GM13976 (cell line): ENCODE measurements at regions not wholly inside any gene's neighbourhood (a gene's known extent, or its start where the extent isn't known, plus 50 kb on each side); places are given as distances from the start of the nearest gene placed in this dataset.

ENCODE experiments used
- DNase-seq: peaks from one replicate; pipeline ENCODE4 v3.0.0; 2012; ENCODE audit warnings: low spot score
- CTCF ChIP-seq: IDR thresholded peaks from 2 replicates; pipeline ENCODE4 v1.5.1; 2012; ENCODE audit warnings: borderline replicate concordance, mild to moderate bottlenecking; ENCODE audit not compliant: insufficient read depth; ENCODE audit errors: extremely low read depth, missing control alignments, control extremely low read depth
- in situ Hi-C: fragments of 300-500 bp; cut with MboI; formaldehyde crosslinking; loops from one replicate; pipeline ENCODE4 v1.12.0; 2022; ENCODE audit warnings: low sequenced_read_pairs, mixed read lengths, inconsistent platforms; ENCODE audit not compliant: unreplicated experiment

- in situ Hi-C loops: no loop called here
- no peak for DNase-seq
Measured at GRCh38 chr13:37954191-37954590, 84.6 kb upstream of the TRPC4 start.

GRCh38 chr13:37953696-37954095 lies 84.1 kb upstream of the TRPC4 start:
- DNase-seq: no peak
- no peak for TF ChIP-seq CTCF
- in situ Hi-C loops: no loop called here

More at GRCh38 chr13:37954191-37954590, 84.6 kb upstream of the TRPC4 start:
- no peak for TF ChIP-seq CTCF

DNA sequence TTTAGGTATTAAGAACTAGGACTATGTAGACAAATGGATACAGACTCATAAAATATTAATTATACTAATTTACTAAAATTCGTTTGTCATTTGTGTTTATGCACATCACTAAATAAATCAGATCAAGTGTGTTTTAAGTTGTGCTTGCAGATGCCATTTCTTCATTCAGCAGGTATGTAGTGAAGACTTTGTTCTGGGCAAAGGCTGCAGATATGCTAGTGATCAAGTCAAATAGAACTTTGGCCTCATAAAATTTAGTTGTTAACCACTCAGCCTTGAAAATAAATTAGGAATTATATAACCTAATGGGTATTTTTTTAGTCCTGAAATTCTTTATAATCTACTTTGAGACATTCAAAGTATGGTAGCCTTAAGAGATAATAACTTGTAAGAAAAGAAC lies 80.4 kb upstream of the TRPC4 start:
- in situ Hi-C loops: no loop called here
- DNase-seq: no peak
- no peak for TF ChIP-seq CTCF

DNA sequence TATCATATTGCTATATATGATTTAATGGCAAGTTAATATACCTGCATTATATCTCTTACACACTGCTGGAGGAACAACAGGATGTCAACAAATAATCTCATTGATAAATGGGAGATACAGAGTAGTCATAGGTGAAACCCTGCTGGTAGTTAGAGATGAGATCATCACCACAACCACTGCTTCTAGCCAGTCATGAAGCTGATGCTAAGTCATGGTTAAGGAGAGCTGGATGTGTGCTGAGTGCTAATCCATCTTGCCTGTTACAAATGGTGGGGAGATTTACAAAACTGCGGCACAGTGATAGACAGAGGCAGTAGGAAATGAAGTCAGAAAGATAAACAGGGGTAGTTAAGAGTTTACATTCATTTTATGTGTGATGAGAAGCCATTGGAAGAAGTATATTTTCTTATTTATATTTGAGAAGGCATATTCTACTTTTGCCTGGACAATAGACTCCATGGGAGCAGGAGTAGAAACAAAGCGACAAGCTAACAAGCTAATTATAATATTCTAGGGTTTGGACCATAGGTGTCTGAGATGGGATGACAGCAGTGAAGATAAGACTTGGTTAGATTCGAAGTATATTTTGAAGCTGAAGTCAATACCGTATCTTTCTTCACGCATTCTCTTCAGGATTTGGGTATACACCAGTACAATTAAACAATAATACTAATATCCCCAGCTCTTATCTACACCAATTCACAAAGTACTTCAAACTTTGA lies 78.0 kb upstream of the TRPC4 start:
- in situ Hi-C loops: no loop called here
- DNase-seq: no peak
- TF ChIP-seq CTCF: no peak

DNA sequence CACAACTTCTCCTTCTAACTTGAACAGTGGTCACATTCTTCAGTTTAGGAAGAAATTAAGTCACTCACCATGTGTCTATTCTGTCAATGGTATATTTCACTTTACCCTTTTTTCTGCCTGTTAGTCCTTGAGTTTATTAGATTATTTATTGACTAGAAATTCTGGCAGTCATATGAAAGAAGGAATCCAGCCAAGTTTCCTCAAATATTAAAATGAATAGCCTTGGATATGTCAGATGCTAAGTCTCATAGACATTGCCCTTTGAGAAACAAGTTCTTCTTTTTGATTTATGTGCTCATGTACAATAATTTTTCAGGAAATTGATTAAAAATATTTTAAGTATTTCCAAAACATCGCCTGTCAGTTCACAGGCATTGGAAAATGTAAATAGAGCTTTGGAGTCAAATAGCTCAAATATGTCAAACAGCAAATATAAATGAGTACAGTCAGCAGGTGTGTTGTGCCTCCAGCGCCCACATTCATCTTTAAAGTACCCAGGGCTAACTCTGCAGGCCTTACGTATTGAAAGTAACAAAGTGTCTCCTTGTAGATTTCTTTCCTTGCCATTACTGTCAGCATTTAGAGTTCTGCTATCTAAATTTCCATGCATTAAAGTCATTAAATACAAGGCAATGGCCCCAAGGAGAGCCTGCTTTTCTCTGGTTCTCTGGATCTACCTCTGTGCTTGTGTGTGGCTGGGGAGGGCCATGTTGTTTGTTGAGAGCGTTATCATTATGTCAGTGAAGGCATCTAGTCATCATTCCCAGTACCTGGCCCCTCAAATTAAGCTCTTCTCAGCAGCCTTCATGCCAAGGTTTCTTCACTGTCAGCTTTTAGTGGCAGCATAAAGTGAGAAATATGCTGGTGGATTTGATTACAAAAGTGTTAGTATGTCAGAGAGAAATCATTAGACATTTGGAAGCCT lies 76.3 kb upstream of the TRPC4 start:
- in situ Hi-C loops: no loop called here
- DNase-seq: no peak
- TF ChIP-seq CTCF: no peak

- in situ Hi-C loops: no loop called here
- no peak for DNase-seq
- no peak for TF ChIP-seq CTCF
Measured at GRCh38 chr13:37944869-37945442, 75.4 kb upstream of the TRPC4 start.
